H9 (cell line): ENCODE measurements at regions not wholly inside any gene's neighbourhood (a gene's known extent, or its start where the extent isn't known, plus 50 kb on each side); places are given as distances from the start of the nearest gene placed in this dataset.

ENCODE experiments used
- DNase-seq: peaks from one replicate; pipeline ENCODE4 v3.0.0-alpha.2; 2017
- H2AFZ ChIP-seq: one replicate; pipeline ENCODE4 v1.6.1; 2013; ENCODE audit warnings: mild to moderate bottlenecking, low read length, control low read depth, moderate library complexity
- H2AK5ac ChIP-seq: 2 replicates; pipeline ENCODE4 v1.6.1; 2013; ENCODE audit warnings: low read length, control low read depth, mixed read lengths; ENCODE audit not compliant: insufficient read length
- H2BK120ac ChIP-seq: one replicate; pipeline ENCODE4 v1.6.1; 2013; ENCODE audit warnings: low read depth, mild to moderate bottlenecking, low read length, control low read depth, inconsistent platforms; ENCODE audit not compliant: poor library complexity, severe bottlenecking
- H2BK12ac ChIP-seq: 2 replicates; pipeline ENCODE4 v1.6.1; 2013; ENCODE audit warnings: low read length, control low read depth, mixed read lengths, low read depth; ENCODE audit not compliant: insufficient read length
- H2BK15ac ChIP-seq: 2 replicates; pipeline ENCODE4 v1.6.1; 2013; ENCODE audit warnings: low read depth, low read length, control low read depth
- H2BK20ac ChIP-seq: one replicate; pipeline ENCODE4 v1.6.1; 2013; ENCODE audit warnings: low read depth, mild to moderate bottlenecking, low read length, control low read depth, inconsistent platforms; ENCODE audit not compliant: poor library complexity, severe bottlenecking
- H2BK5ac ChIP-seq: 2 replicates; pipeline ENCODE4 v1.6.1; 2013; ENCODE audit warnings: low read length, control low read depth, mixed read lengths; ENCODE audit not compliant: insufficient read length
- H3K14ac ChIP-seq: 2 replicates; pipeline ENCODE4 v1.6.1; 2013; ENCODE audit warnings: low read length, control low read depth; ENCODE audit not compliant: insufficient read depth
- H3K18ac ChIP-seq: 2 replicates; pipeline ENCODE4 v1.6.1; 2013; ENCODE audit warnings: low read depth, mild to moderate bottlenecking, mixed read lengths, low read length, control low read depth; ENCODE audit not compliant: insufficient read length
- H3K23ac ChIP-seq: 2 replicates; pipeline ENCODE4 v1.6.1; 2013; ENCODE audit warnings: low read length, control low read depth, mixed read lengths, low read depth; ENCODE audit not compliant: insufficient read length
- H3K23me2 ChIP-seq: 2 replicates; pipeline ENCODE4 v1.6.1; 2013; ENCODE audit warnings: low read depth, mild to moderate bottlenecking, mixed read lengths, low read length, control low read depth; ENCODE audit not compliant: insufficient read length, poor library complexity, severe bottlenecking
- H3K27ac ChIP-seq: 2 replicates; pipeline ENCODE4 v1.5.1; 2013; ENCODE audit warnings: low read length, control low read depth, mixed read lengths, low read depth; ENCODE audit not compliant: insufficient read length
- H3K27me3 ChIP-seq: 2 replicates; pipeline ENCODE4 v1.6.1; 2013; ENCODE audit warnings: low read length, control low read depth, inconsistent platforms; ENCODE audit not compliant: insufficient read depth
- H3K4ac ChIP-seq: 2 replicates; pipeline ENCODE4 v1.6.1; 2013; ENCODE audit warnings: low read depth, mild to moderate bottlenecking, control low read depth, inconsistent platforms, low read length, moderate library complexity
- H3K4me1 ChIP-seq: 2 replicates; pipeline ENCODE4 v1.6.1; 2013; ENCODE audit warnings: low read length, control low read depth, inconsistent platforms; ENCODE audit not compliant: insufficient read depth
- H3K4me2 ChIP-seq: 2 replicates; pipeline ENCODE4 v1.6.1; 2013; ENCODE audit warnings: low read length, control low read depth, mixed read lengths; ENCODE audit not compliant: insufficient read length, insufficient read depth
- H3K56ac ChIP-seq: 2 replicates; pipeline ENCODE4 v1.6.1; 2013; ENCODE audit warnings: low read depth, mild to moderate bottlenecking, mixed read lengths, low read length, control low read depth; ENCODE audit not compliant: insufficient read length
- H3K79me1 ChIP-seq: 2 replicates; pipeline ENCODE4 v1.6.1; 2013; ENCODE audit warnings: low read depth, mild to moderate bottlenecking, moderate library complexity, low read length, control low read depth, inconsistent platforms; ENCODE audit not compliant: insufficient read depth, poor library complexity, severe bottlenecking
- H3K79me2 ChIP-seq: 2 replicates; pipeline ENCODE4 v1.6.1; 2013; ENCODE audit warnings: low read length, control low read depth, inconsistent platforms; ENCODE audit not compliant: insufficient read depth
- H3K9ac ChIP-seq: 2 replicates; pipeline ENCODE4 v1.6.1; 2013; ENCODE audit warnings: low read length, control low read depth, mixed read lengths; ENCODE audit not compliant: insufficient read length; ENCODE audit errors: extremely low read depth
- H3K9me3 ChIP-seq: one replicate; pipeline ENCODE4 v1.6.1; 2013; ENCODE audit warnings: low read depth, low read length, inconsistent platforms; ENCODE audit not compliant: control insufficient read depth
- H3T11ph ChIP-seq: one replicate; pipeline ENCODE4 v1.6.1; 2013; ENCODE audit warnings: mild to moderate bottlenecking, low read length, control low read depth, inconsistent platforms
- H4K20me1 ChIP-seq: one replicate; pipeline ENCODE4 v1.6.1; 2013; ENCODE audit not compliant: control insufficient read depth, insufficient read length, insufficient read depth
- H4K5ac ChIP-seq: 2 replicates; pipeline ENCODE4 v1.6.1; 2013; ENCODE audit warnings: low read depth, mild to moderate bottlenecking, mixed read lengths, low read length, control low read depth; ENCODE audit not compliant: insufficient read length
- H4K8ac ChIP-seq: replicated peaks from 2 replicates; pipeline ENCODE4 v1.6.1; 2013; ENCODE audit warnings: low read length, control low read depth, mixed read lengths, low read depth; ENCODE audit not compliant: insufficient read length
- H4K91ac ChIP-seq: 2 replicates; pipeline ENCODE4 v1.6.1; 2013; ENCODE audit warnings: low read depth, mild to moderate bottlenecking, moderate library complexity, mixed read lengths, low read length, control low read depth; ENCODE audit not compliant: insufficient read length
- H3K27ac Mint-ChIP-seq, 3 experiments: 2 replicates in 2 of 3; 3 replicates in 1 of 3; pipeline ENCODE4 v1.8.0; 2020 to 2021; ENCODE audit warnings: mixed read lengths in 3 of 3, mild to moderate bottlenecking in 1 of 3, moderate library complexity in 1 of 3
- H3K27me3 Mint-ChIP-seq: 2 replicates; pipeline ENCODE4 v1.8.0; 2021; ENCODE audit warnings: low read depth, mild to moderate bottlenecking, moderate library complexity, mixed read lengths
- H3K36me3 Mint-ChIP-seq, 3 experiments: 2 replicates in 2 of 3; 3 replicates in 1 of 3; pipeline ENCODE4 v1.8.0; 2020 to 2021; ENCODE audit warnings: low read depth in 3 of 3, mixed read lengths in 3 of 3; ENCODE audit not compliant: insufficient read depth in 1 of 3
- H3K4me1 Mint-ChIP-seq, 2 experiments: 2 replicates each; pipeline ENCODE4 v1.8.0; 2020; ENCODE audit warnings: mixed read lengths in 2 of 2
- H3K4me3 Mint-ChIP-seq, 2 experiments: 2 replicates in 1 of 2; 3 replicates in 1 of 2; pipeline ENCODE4 v1.8.0; 2020 to 2021; ENCODE audit warnings: mild to moderate bottlenecking in 2 of 2, mixed read lengths in 2 of 2, moderate library complexity in 1 of 2
- H3K9me3 Mint-ChIP-seq, 2 experiments: 2 replicates in 1 of 2; 3 replicates in 1 of 2; pipeline ENCODE4 v1.8.0; 2020; ENCODE audit warnings: mild to moderate bottlenecking in 2 of 2, mixed read lengths in 2 of 2, moderate library complexity in 1 of 2
- CTCF ChIP-seq: fragments of 200-600 bp; sonication (generic); conservative IDR thresholded peaks from 3 replicates; pipeline ENCODE4 v1.8.0; 2021; ENCODE audit warnings: antibody characterized with exemption, mild to moderate bottlenecking
- WGBS: extraction: QIAGEN DNeasy Blood & Tissue Kit; methylation state at CpG from one replicate; pipeline ENCODE4 v1.1.7; 2013; ENCODE audit warnings: missing lambda C conversion rate, low lambda C conversion rate, mixed read lengths; ENCODE audit not compliant: insufficient read length; ENCODE audit errors: extremely low coverage; 5-methylcytosine and 5-hydroxymethylcytosine counted together

GRCh38 chr19:37303591-37304171 lies 67.2 kb upstream of the ZNF527 start:
- Histone ChIP-seq H2AK5ac (no peak overlapping the region), H3K4me2 (peak overlapping the region; percentile 34), H3T11ph (no peak overlapping the region), H4K8ac (no peak overlapping the region), H4K20me1 (no peaks in the 10 kb centered on the region), H3K9ac (no peak overlapping the region), H2BK20ac (no peak overlapping the region), H2AFZ (no peak overlapping the region), H3K79me2 (no peaks in the 10 kb centered on the region), H3K18ac (no peak overlapping the region), H2BK120ac (no peak overlapping the region), H3K23ac (no peak overlapping the region), H3K4me1 (no peaks in the 10 kb centered on the region), H4K91ac (no peak overlapping the region), H3K14ac (no peak overlapping the region), H2BK5ac (no peak overlapping the region), H3K9me3 (peaks cover 14% of the 10 kb centered on the region), H3K27me3 (no peaks in the 10 kb centered on the region), H4K5ac (no peak overlapping the region), H3K27ac (no peak overlapping the region), H3K56ac (no peak overlapping the region), H2BK12ac (no peak overlapping the region), H3K23me2 (peaks cover 7% of the 10 kb centered on the region), H2BK15ac (no peak overlapping the region), H3K4ac (no peak overlapping the region), H3K79me1 (no peaks in the 10 kb centered on the region)
- peaks cover 3% of the 10 kb centered on the region; the same call in 1 of the 2 replicates for H3K27me3 Mint-ChIP-seq
- H3K9me3 Mint-ChIP-seq: peaks cover 45 to 47% of the 10 kb centered on the region in 2 experiments
- H3K36me3 Mint-ChIP-seq: peaks cover 16 to 24% (median 21%) of the 10 kb centered on the region in 3 experiments; a peak in 6 of 7 replicates
- WGBS: no CpG with 5 or more reads among the region's 36 CpGs
- DNase-seq: no peak
- H3K27ac Mint-ChIP-seq: no peak overlapping the region; a peak in 1 of 7 replicates
- no peak for TF ChIP-seq CTCF
- no peaks in the 10 kb centered on the region for H3K4me1 Mint-ChIP-seq
- H3K4me3 Mint-ChIP-seq: peak overlapping the region; percentile 79 to 83
